CD4-positive, alpha-beta T cell treated with Interleukin-10 for 1 hour (primary cell): ENCODE measurements at regions not wholly inside any gene's neighbourhood (a gene's known extent, or its start where the extent isn't known, plus 50 kb on each side); places are given as distances from the start of the nearest gene placed in this dataset.

Experiments
- DNase-seq: peaks from one replicate; pipeline ENCODE4 v3.0.0-alpha.2; 2020

DNA sequence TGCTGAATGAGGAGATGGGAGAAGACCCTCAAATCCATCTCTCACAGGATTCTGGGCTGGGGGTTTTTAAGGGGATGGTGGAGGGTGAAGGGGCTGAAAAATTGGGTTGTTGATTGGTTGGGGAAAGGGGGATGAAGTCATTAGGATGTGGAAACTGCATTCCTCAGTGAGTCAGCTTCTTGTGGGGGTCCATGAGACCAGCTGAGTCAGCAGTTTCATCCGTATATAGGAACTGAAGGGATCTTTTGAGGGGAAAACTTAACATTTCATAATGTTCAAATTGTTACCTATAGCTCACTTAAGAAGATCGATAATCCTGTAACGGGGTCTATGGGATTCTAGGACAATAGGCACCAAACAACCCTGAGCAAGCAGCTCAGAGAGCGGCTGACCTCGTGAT is 213.4 kb downstream of the CBLN1 start:
- DNase-seq = no peak

DNA sequence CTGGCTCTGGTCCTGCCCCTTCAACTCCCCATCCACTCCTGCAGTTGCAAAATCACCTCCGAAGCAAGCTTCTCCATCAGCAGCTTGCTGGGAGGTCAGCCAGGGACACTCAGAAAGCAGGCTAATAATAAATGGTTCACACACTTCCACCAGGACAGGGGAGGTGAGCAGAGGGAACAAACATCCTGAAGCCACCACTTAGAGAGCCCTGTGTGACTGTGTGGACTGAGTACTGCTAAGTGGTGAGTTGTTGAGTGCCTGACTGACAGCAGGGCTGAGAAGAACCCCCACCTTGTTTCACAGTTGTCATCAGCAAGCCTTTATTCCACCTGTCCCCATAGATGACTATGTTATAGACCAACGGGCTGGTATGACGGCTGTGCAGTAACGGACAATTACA is 213.9 kb downstream of the CBLN1 start:
- no peak for DNase-seq

DNA sequence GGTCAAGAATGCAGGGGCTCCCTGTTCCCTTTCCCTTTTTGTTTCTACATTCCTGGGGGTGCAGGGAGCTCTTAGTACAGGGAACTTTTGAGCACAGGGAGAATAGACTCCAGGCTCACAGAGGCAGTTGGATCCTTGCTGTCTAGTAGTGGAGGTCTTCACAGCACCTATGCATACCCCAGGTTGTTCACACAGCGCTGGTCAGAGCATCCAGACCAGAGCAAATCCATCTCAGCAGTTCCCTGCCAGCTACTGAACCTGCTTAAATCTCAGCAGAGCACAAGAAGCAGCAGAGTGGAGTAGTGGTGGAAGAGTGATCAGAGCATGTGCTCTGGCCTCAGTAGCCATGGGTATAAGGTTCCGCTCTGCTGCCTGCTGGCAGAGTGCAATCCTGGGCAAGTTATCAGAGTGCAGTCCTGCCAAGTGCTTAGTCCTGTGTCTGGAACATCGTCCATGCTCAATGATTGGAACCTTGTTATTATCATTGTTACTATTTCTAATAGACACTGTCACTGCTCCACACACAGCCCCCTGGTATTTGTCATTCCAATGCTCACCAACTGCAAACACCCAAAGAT is 220.4 kb downstream of the CBLN1 start:
- no peak for DNase-seq

DNA sequence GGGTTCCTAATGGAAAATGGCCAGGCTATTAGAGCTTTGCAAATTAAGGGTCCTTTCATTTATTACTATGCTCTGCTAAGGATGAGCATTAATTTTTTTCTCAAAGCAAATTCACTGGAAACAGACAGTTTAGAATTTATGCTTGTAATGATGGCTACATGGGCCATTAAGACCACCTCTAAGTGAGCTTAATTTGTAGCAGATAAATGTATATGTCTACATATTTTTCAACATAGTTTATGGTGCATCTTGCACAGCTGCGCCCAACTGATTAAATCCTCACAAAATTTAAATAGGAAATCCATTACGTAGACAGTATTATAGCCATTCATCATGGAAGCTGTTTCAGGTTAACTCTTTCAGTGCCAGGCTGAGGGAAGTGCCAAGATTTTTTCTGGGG is 220.9 kb downstream of the CBLN1 start:
- DNase-seq = no peak

DNA sequence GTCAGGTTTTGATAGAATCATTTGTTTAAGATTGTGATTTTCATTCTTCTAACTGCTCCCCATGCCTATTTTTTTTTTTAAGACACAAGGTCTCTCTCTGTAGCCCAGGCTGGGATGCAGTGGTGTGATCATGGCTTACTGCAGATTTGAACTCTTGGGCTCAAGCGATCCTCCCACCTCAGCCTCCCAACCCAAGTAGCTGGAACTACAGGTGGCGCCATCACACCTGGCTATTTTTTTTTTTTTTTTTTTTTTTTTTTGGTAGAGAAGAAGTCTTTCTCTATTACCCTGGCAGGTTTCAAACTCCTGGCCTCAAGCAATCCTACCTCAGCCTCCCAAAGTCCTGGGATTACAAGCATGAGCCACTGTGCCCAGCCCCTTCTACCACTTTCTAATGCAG is 223.3 kb downstream of the CBLN1 start:
- DNase-seq = no peak

DNA sequence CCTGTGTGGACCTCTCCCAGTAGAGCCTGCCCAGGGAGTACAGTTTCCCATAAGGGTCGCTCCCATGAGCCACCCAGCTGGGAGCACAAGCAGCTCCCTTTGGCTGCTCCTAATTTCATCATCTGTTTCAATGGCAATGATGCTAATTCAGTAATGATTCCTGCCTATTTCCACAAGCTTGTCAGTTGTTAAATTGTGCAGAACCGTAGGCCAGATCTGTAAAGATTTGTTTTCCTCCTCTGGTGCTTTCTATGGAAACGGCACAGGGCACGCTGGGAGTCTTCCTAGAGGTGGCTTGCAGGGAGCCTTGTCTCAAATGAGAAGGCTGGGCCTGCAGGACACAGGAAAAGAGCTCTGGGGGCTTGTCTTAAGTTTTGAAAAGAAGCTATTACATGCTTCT is 223.7 kb downstream of the CBLN1 start:
- DNase-seq = no peak

DNA sequence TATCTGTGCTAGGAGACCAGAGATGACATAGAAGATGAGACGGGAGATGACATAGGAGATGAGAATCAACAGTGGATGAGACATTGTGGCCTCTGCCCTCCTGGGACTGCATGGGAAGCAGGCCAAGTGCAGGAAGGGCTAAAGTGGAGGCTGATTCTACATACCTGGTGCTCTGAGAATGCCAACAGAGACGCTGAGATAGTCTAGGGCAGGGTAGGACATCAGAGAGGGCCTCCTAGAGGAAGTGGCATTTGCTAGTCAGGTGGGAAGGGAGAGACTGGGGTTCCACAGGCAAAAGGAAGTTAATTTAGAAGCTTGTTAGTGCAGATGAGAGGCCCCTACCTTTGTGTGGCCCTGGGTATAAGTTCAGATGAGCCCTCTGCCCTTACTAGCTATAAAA is 224.2 kb downstream of the CBLN1 start:
- no peak for DNase-seq

DNA sequence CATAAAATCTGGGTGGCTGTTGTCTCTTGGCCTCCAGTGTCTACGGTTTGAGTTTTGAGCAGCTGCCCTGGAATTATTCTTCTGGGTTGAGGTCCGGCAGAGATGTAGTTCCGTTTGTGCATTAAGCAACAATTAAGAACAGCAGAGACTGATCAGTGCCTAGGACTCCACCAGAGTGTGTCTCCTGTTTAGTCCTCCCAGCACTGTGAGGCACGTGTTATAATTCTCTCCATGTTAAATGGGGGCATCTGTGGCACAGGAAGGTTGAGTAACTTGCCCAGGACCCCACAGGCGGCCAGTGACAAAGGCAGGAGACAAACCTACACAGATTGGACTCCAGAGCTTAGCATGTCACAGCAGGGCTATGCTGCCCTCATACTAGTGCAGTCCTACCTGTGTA is 225.1 kb downstream of the CBLN1 start:
- no peak for DNase-seq

DNA sequence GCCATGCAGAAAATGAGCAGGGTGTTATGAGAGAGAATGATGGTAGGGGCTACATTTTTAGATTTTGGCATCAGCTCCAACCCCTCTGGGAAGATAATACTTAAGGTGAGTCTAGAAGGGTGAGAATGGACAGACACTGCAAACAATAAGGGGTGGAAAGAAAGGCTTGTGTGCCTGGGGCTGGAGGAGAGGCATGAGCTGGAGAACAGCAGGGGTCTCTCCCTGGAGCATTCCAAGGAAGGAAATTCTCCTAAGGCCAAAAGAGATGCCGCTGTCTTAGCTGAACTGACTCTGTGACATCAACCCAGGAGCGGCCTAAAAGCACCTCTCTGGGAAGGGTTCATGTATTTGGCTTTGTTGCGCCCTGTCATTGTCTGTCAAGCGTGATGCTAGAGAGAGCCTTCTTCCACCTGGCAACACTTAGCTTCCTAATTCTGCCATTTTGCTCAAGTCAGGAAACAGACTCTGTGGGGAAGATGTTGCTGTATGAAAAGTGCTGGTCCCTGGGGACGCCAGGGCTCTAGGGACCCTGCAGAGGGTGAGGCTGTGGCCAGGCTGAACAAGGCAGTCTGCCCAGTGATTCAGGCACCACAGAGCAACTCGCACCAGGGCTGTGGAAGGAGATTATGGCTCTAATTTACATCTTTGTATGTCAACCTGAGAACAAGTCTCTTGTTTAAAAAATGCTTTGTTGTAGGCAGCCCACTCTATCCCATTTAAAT is 225.7 kb downstream of the CBLN1 start:
- DNase-seq = no peak

DNA sequence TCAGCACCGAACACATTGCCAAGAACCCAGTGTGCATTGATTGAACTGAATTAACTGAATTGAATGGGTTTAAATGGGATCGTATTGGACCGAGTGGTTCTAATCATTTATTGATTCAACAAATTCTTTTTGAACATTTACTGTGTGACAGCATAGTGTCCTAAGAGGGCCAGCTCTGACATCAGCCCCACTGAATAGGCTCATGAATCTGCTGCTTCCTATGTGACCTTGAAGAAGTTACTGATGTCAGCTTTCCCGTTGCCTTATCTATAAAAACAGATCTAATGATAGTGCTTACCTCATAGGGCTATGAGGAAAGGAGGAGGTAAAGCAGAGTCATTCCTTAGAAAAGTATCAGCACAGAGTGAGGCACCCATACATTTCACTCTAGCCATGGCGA is 226.3 kb downstream of the CBLN1 start:
- DNase-seq = no peak

DNA sequence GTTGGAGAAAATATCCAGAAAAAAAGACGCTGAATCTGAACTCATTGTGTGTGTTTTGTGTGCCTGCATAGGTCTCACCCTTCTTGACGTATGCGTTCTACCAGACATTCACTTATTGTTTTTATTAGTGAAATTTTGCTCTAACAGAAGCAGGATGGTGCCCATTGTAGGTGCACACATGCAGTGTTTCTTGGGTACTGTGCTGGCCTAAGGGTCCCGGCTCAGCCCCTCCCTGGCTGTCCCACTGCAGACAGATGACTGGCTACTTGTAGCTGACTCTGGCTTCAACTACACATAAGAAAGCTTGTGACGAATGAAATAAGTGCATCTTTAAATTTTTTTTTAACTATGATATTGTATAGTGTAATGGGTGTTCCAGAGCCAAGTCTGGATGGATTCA is 227.0 kb downstream of the CBLN1 start:
- no peak for DNase-seq

DNA sequence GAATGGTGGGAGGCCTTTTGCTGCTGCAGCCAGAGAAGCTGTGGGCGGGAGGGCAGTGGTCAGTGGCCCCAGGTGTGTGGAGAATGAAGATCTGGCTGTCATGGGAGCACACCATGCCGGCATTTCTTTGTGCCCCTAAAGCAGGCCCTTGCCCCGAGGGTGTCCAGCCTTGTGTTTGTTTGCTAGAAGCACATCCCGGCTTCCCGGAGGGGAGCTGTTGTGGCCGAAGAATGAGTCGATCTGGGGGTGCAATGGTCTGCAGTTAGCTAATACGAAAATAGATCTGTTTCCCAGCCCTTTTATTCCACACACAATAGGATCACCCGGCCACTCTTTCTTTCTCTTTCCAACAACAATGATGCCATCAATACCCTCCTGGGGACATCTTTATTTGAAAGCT is 228.8 kb downstream of the CBLN1 start:
- no peak for DNase-seq

DNA sequence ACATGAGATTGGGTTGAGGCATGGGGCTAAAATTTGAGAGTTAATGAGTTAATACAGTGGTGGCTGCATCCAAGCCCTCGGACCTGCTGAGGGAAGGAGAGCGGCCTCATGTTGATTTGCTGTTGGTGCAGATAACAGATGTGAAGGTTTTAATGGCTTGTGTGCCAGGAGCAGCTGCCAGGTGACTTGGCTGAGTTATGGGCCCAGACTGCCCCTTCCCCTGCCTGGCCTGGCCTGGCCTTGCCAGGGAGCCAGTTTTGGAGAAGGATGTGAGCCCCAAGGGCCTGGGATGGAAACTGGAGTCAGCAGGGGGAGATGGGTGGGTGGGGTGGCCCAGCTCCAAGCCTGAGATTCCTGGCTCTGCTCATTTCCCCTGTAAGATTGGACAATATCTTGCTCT is 230.1 kb downstream of the CBLN1 start:
- no peak for DNase-seq

DNA sequence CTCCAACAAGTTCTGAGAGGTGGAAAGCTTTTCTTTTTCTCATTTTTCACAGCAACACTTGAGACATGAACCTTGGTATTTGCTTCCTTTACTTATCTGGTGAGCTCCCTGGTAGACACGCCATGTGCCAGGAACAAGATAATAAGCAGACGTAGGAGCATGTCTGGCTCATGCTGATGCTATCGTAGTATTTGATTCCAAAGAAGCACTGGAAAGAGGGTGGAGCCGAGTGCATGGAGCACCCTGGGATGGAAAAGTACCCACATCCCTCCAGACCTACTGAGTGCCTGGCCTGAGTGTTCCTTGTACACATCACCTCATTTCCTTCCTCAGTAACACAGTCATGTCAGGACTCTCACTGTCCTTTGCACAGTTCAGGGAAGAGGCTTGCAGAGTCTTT is 231.0 kb downstream of the CBLN1 start:
- DNase-seq = no peak

DNA sequence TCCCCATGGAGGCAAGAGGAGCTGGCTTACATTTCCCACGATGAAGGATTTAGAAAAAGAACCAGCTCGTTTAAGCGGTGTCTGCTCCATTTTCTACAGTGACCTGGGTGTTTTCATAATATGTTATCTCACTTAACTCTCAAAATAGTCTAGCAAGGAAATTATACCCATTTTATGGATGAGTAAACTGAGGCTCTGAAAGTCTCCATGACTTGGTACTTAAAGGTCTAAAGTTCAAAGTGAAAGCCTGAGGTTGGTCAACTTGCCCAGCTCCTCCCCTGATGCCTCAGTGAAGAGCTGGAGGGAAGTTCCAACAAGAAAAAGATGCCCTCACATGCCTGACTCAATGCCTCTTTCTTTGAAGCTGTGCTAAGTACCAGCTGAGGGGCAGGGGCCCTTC is 232.0 kb downstream of the CBLN1 start:
- DNase-seq = no peak

DNA sequence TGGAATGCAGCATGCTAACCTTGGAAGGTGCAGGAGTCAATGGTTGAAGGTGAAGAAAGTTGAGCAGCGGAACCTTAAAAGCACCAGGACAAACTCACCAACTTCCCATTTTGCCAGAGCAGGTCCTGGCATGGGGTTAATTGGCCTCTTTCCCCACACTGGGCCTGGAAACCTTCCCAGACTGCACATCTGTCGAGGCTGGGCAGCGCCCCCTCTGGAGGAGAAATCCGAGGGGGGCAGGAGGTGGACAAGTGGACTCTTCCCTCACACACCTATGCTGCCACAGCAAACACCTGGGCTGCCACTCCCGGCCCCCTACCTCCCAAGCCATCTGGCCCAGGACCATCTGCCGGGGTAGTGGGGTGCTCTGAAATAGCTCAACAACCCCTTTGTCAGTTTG is 232.4 kb downstream of the CBLN1 start:
- no peak for DNase-seq

DNA sequence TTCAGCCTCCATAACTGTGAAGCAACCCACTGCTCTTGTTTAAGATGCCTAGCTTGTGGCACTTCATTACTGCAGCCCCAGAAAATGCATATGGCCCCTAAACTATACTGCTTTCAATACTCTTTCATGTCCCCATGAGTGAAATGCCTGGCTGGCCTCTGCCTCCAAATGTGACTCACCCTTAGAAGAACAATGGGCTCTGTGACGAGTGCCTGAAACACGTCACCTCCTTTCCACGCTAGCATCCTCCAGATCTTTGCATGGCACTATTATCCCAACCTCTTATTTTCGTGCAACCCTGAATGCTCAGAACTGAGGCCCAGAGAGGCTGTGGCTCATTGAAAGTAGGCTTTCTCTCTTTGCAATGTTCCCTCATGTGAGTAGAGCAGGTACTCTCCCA is 233.1 kb downstream of the CBLN1 start:
- DNase-seq = no peak

DNA sequence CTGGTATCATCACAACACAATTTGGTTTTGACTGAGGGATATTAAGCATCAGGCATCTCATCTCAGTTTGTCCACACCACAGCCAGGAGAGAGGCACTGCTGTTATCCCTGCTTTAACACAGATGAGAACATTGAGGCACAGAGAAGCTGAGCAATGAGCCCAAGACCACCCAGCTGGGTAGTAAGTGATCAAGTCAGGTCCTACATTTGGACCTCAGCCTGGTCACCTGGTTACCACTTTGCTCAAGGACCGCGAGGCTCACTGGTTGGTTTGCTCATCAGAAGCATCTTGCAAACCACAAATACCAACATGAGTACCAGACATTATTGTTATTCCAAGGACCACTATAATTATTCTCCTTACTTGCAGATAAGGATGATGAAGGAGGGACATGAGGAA is 245.5 kb downstream of the CBLN1 start:
- no peak for DNase-seq

DNA sequence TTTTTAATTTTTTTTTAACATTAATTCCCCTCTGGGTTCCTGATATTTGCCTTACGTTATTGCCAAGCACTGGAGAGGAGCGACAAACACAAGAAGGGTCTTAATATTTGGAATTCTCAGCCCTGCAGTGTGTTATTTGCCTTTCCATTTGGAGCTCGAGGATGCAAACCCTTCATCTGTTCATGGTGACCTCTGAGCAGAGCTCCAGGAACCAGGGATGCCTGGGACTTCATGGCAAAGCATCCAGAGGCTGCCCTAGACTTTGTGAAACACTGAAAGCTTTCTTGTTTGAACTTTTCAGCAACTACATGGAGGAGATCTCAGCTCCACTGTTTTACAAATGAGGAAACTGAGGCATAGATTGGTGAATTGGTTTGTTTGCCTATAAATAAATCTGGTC is 254.2 kb downstream of the CBLN1 start:
- no peak for DNase-seq

DNA sequence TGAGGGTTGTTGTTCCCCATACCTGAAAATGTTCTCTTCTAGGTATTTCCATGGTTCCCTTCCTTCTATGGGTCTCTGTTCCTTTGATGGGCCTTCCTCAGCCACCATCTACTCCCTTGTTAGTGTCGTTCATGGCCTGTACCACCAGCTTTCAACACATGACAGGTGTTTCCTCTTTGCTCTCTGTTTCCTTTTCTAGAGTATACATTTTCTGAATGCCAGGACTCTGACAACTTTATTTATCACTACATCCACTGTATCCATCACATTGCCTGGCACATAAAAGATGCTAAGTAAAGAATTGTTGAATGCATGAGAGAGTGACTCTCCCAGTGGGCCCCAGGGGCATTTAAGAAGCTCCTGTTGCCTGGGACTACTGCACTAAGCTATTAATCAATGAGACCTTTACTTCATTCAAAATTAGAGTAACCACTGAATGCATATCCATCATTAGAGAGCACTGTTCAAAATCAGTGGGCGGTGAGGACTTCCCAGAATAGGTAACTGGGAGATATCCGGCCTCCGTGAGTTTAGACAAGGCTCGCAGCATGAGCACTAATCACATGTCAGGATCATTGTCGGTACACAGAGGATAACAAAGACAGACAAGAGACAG is 255.0 kb downstream of the CBLN1 start:
- no peak for DNase-seq

DNA sequence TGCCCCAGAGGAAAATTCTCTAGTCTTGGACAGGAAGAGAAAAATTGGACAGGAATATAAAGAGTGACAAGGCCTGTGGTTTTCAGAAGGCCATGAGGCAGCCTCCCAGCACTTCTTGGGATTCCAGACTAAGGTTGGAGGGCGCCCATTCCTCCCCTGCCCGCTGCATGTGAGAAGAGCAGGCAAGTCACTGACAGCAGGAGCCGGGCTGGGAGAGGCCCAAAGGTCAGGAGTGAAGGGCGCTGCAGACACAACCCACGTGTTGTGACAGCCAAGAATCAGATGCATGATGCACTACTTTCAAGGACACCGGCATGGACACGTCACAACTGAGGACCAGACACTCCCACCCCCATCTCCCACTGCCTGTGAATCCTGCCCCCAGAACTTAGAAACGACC is 256.7 kb downstream of the CBLN1 start:
- no peak for DNase-seq

DNA sequence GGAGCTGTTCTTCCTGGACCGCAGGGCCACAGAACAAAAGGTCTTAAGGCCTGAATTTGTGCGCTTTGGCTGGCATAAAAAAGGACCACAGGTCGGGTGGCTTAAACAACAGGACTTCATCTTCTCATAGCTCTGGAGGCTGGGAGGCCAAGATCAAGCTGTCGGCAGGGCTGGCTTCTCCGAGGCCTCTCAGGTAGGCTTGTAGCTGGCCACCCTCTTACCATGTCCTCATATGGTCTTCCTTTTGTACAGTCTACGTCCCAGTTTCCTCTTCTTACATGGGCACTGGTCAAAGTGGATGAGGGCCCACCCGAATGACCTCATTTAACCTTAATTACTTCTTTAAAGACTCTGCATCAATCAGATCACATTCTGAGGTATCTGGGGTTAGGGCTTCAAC is 257.6 kb downstream of the CBLN1 start:
- DNase-seq = no peak

DNA sequence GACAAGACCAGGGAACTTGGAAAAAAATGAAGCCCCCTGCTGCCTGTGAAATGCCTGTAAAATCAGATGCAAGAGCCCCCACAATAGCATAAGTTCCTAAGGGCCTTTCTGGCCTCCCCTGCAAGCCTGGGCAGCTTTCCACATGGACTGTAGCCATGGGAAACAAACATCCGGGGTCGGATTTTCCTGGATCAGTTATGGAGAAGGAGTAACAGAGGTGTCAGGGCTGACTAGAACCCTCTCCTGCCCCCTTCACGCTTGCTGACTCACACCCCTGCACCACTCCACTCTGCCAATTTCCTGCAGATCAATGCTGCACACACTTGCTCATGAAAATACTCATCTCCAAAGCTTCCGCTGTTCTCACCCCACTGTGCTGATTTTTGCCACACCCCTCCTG is 258.6 kb downstream of the CBLN1 start:
- DNase-seq = no peak

DNA sequence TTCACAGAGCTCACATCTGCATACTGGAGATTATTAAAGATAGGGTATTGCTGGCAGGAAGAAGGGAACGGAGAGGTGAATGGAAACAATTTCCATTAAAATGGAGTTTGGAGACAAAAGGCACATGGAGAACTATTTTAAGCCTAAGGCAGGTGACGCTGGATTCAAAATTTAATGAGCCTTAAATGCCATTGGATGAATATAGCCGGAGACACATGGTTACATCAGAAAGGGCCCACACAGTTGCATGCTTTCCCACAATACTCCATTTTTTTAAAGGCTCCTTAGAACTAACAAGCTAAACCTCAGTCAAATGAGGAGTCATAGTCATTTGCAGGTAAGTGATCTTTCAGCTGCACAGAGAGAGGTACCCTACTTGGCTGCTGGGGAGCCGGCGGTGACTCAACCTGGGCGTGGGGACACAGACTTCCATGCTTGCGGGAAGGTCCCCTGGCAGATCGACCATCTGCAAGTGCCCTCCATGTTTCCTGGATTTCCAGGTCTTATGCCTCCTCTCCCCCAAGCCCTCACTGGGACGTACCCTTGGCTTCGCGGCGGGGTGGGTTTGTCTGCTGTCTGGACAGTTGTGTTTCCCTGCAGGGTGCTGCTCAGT is 259.2 kb downstream of the CBLN1 start:
- no peak for DNase-seq
